Colonic mucosa (tissue), 4 donors: ENCODE measurements at regions not wholly inside any gene's neighbourhood (a gene's known extent, or its start where the extent isn't known, plus 50 kb on each side); places are given as distances from the start of the nearest gene placed in this dataset.
A peak's percentile ranks its signal among the peaks of the same experiment; 100 is the strongest.

Experiments used
- DNase-seq: peaks from one replicate; pipeline ENCODE4 v3.0.0-alpha.2; 2020
- H3K27ac ChIP-seq: fragments of 200-600 bp; one replicate; pipeline ENCODE4 v1.8.0; 2021
- H3K27me3 ChIP-seq: fragments of 200-600 bp; one replicate; pipeline ENCODE4 v1.8.0; 2021
- H3K36me3 ChIP-seq: fragments of 200-600 bp; one replicate; pipeline ENCODE4 v1.8.0; 2021
- H3K4me1 ChIP-seq: fragments of 200-600 bp; one replicate; pipeline ENCODE4 v1.8.0; 2021; ENCODE audit warnings: mild to moderate bottlenecking
- H3K4me3 ChIP-seq: fragments of 200-600 bp; one replicate; pipeline ENCODE4 v1.8.0; 2021
- H3K9ac ChIP-seq, 2 donors: one replicate each; pipeline ENCODE4 v1.7.0; 2013; ENCODE audit warnings: control low read depth in 2 of 2, low read depth in 2 of 2, low read length in 2 of 2
- H3K9me3 ChIP-seq: fragments of 200-600 bp; one replicate; pipeline ENCODE4 v1.8.0; 2021
- CTCF ChIP-seq: fragments of 200-600 bp; IDR thresholded peaks from one replicate; pipeline ENCODE4 v1.8.0; 2022; ENCODE audit warnings: antibody characterized with exemption, mild to moderate bottlenecking
- intact Hi-C: fragments of 100-400 bp; cut with DNase I; formaldehyde crosslinking; loops from one replicate; pipeline ENCODE4 v1.14.1; 2022
- donor health status: healthy.
- donor health status: DM: no; HTN: no; CAD: no.
- donor health status: DM: no; HTN: no; CAD: no.

- H3K27me3 ChIP-seq, result no peaks in the 10 kb centered on the region
Measured at GRCh38 chr1:29852248-29852647, 615.9 kb downstream of the PTPRU start.

GRCh38 chr1:29851691-29852090 is 615.4 kb downstream of the PTPRU start:
- no peak for DNase-seq
- H3K27ac ChIP-seq, result no peak overlapping the region

More at GRCh38 chr1:29852248-29852647, 615.9 kb downstream of the PTPRU start:
- Histone ChIP-seq H3K27ac (no peak overlapping the region), H3K9me3 (no peaks in the 10 kb centered on the region), H3K36me3 (no peaks in the 10 kb centered on the region), H3K4me3 (no peak overlapping the region), H3K9ac (no peak overlapping the region), H3K4me1 (no peaks in the 10 kb centered on the region)
- DNase-seq, result no peak
- intact Hi-C loops, result no loop called here
- TF ChIP-seq CTCF, result no peak

GRCh38 chr1:29849991-29850757 is 613.9 kb downstream of the PTPRU start:
- Histone ChIP-seq H3K27ac (no peak overlapping the region), H3K4me1 (no peaks in the 10 kb centered on the region), H3K9me3 (no peaks in the 10 kb centered on the region), H3K9ac (no peak overlapping the region), H3K27me3 (no peaks in the 10 kb centered on the region), H3K4me3 (no peak overlapping the region), H3K36me3 (no peaks in the 10 kb centered on the region)
- intact Hi-C loops, result loop anchor here (5.0 kb wide), 1 partner anchor 613 kb away; the partner anchor contains the start of gene PTPRU
- DNase-seq, result no peak
- no peak for TF ChIP-seq CTCF

More at GRCh38 chr1:29851691-29852090, 615.4 kb downstream of the PTPRU start:
- no peaks in the 10 kb centered on the region for H3K27me3 ChIP-seq
- TF ChIP-seq CTCF, result no peak
- H3K9me3 ChIP-seq, result no peaks in the 10 kb centered on the region
- no peak overlapping the region for H3K9ac ChIP-seq
- no peak overlapping the region for H3K4me3 ChIP-seq
- no peaks in the 10 kb centered on the region for H3K36me3 ChIP-seq
- intact Hi-C loops, result no loop called here
- H3K4me1 ChIP-seq, result no peaks in the 10 kb centered on the region

DNA sequence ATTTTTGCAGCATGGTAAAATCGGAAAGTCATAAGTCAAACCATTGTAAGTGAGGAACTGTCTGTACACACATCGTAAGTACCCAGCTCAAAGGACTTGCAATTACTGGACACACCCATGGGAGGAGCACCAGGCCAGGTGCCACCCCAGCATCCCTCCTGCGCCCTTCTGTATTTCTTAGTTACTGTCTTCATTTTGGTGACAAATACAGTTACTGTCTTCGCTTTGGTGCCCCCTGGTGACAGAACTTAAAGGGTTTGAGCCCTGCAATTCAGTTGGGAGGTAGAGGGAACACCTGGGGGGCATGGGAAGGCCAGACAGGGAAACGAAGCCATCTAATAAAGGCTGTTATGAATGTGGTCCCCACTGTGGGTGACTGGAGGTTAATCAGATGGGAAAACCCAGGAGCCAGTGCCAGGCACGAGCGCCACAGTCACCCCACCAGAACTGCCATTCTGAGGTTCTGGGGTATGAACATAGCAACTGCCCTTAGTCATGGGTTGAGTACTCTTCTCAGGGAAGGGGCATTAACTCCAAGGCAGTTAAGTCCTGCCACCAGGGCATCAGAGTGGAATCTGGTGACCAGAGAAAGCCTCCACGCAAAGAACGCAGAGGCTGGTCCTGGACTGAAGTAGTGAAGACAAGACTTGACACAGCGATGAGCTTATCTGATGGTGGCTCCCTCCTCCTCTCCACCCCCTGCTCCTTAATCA is 612.9 kb downstream of the PTPRU start:
- peak; percentile 29 for TF ChIP-seq CTCF
- H3K4me1 ChIP-seq, result no peaks in the 10 kb centered on the region
- H3K27me3 ChIP-seq, result no peaks in the 10 kb centered on the region
- intact Hi-C loops, result loop anchor here (5.0 kb wide), 1 partner anchor 612 kb away; the partner anchor contains the start of gene PTPRU
- H3K4me3 ChIP-seq, result no peak overlapping the region
- H3K27ac ChIP-seq, result no peak overlapping the region
- peak; percentile 52 for DNase-seq
- no peaks in the 10 kb centered on the region for H3K9me3 ChIP-seq
- no peaks in the 10 kb centered on the region for H3K36me3 ChIP-seq
- no peak overlapping the region for H3K9ac ChIP-seq

- Histone ChIP-seq H3K9ac (no peak overlapping the region), H3K4me1 (no peaks in the 10 kb centered on the region), H3K27ac (no peak overlapping the region), H3K36me3 (no peaks in the 10 kb centered on the region), H3K4me3 (no peak overlapping the region), H3K27me3 (no peaks in the 10 kb centered on the region), H3K9me3 (no peaks in the 10 kb centered on the region)
- no peak for TF ChIP-seq CTCF
- intact Hi-C loops, result loop anchor here (5.0 kb wide), 1 partner anchor 609 kb away; the partner anchor contains the start of gene PTPRU
- DNase-seq, result no peak
Measured at GRCh38 chr1:29845910-29846309, 609.6 kb downstream of the PTPRU start.
